A549 (cell line): ENCODE measurements at regions not wholly inside any gene's neighbourhood (a gene's known extent, or its start where the extent isn't known, plus 50 kb on each side); places are given as distances from the start of the nearest gene placed in this dataset.
"Not testable (repeated sequence)": the region's sequence is repeated elsewhere in the genome, so short reads cannot be mapped to it uniquely, and the experiment has no call there.

Experiments used
- ATAC-seq, 2 experiments: fragments of 200-7000 bp in 1 of 2; fragments of >200 bp in 1 of 2; cut with Nextera tagmentation in 1 of 2; cut with Tn5 transposase in 1 of 2; 3 replicates each; pipeline versions ENCODE4 v1.8.0 to v1.9.1; 2018 to 2020; ENCODE audit warnings: mild to moderate bottlenecking in 1 of 2, moderate library complexity in 1 of 2
- CTCF ChIA-PET: fragments of 300-600 bp; sonication (Branson Sonifier 250); formaldehyde crosslinking; extraction: SDS; loops from one replicate; lab custom pipeline; 2021; ENCODE audit warnings: antibody characterized with exemption, inconsistent platforms; lab: Yijun Ruan, JAX
- POLR2A ChIA-PET: fragments of 350-600 bp; formaldehyde crosslinking; extraction: SDS; loops from one replicate; lab custom pipeline; 2021; ENCODE audit warnings: antibody characterized with exemption, inconsistent platforms; lab: Yijun Ruan, JAX
- DNase-seq, 2 experiments: peaks; one replicate each; pipeline versions ENCODE4 v3.0.0 to v3.0.0-alpha.2; 2011 to 2016; ENCODE audit warnings: low read depth in 1 of 2, low spot score in 1 of 2
- FAIRE-seq: peaks from 2 replicates; lab custom pipeline; 2011; peaks lifted over from hg19 to GRCh38; lab: Jason Lieb, UNC
- H3K27ac ChIP-seq, 2 experiments: fragments of >200 bp; sonication (Bioruptor Twin); formaldehyde crosslinking; 3 replicates each; pipeline ENCODE4 v1.5.1; 2016 to 2017
- H3K4me1 ChIP-seq: fragments of >200 bp; sonication (Bioruptor Twin); formaldehyde crosslinking; 3 replicates; pipeline ENCODE4 v1.6.1; 2016
- H3K4me2 ChIP-seq: fragments of >200 bp; sonication (Bioruptor Twin); formaldehyde crosslinking; 3 replicates; pipeline ENCODE4 v1.6.1; 2016
- H3K4me3 ChIP-seq: fragments of >200 bp; sonication (Bioruptor Twin); formaldehyde crosslinking; 3 replicates; pipeline ENCODE4 v1.5.1; 2016
- H3K9me3 ChIP-seq: fragments of >200 bp; sonication (Bioruptor Twin); formaldehyde crosslinking; 3 replicates; pipeline ENCODE4 v1.6.1; 2016
- BHLHE40 ChIP-seq: IDR thresholded peaks from 2 replicates; pipeline ENCODE4 v1.6.1; 2012; ENCODE audit warnings: low read depth, low read length, inconsistent platforms
- CBX2 ChIP-seq: fragments of 200-600 bp; sonication (generic); IDR thresholded peaks from 2 replicates; pipeline ENCODE4 v1.6.1; 2016; ENCODE audit warnings: low read depth, mild to moderate bottlenecking, borderline replicate concordance
- CBX8 ChIP-seq: fragments of 200-600 bp; sonication (generic); IDR thresholded peaks from 2 replicates; pipeline ENCODE4 v1.6.1; 2016
- CEBPB ChIP-seq, 2 experiments: fragments of >200 bp in 1 of 2; sonication (Bioruptor Twin) in 1 of 2; formaldehyde crosslinking in 1 of 2; IDR thresholded peaks; 2 replicates each; pipeline ENCODE4 v1.6.1; 2012 to 2016
- CHD2 ChIP-seq: fragments of 150-350 bp; IDR thresholded peaks from 2 replicates; pipeline ENCODE4 v1.6.1; 2014; ENCODE audit warnings: low read length; ENCODE audit not compliant: partially characterized antibody
- CHD4 ChIP-seq: fragments of 200-600 bp; sonication (generic); IDR thresholded peaks from 2 replicates; pipeline ENCODE4 v1.6.1; 2016; ENCODE audit warnings: antibody characterized with exemption, mild to moderate bottlenecking, borderline replicate concordance
- E2F6 ChIP-seq: IDR thresholded peaks from 2 replicates; pipeline ENCODE4 v1.6.1; 2012; ENCODE audit warnings: low read depth, borderline replicate concordance
- EP300 ChIP-seq, 2 experiments: fragments of >200 bp; sonication (Bioruptor Twin); formaldehyde crosslinking; IDR thresholded peaks; 2 replicates in 1 of 2; 3 replicates in 1 of 2; pipeline ENCODE4 v1.6.1; 2016 to 2017
- FOXS1 ChIP-seq: fragments of 250-450 bp; sonication (Bioruptor Pico); IDR thresholded peaks from 2 replicates; pipeline ENCODE4 v1.5.0; 2020; ENCODE audit warnings: mild to moderate bottlenecking, moderate library complexity
- GATA3 ChIP-seq: IDR thresholded peaks from 2 replicates; pipeline ENCODE4 v1.6.1; 2012; ENCODE audit warnings: borderline replicate concordance
- HDAC2 ChIP-seq: fragments of 200-600 bp; sonication (generic); IDR thresholded peaks from 2 replicates; pipeline ENCODE4 v1.6.1; 2016
- HES2 ChIP-seq: fragments of >200 bp; sonication (Bioruptor Twin); formaldehyde crosslinking; IDR thresholded peaks from 2 replicates; pipeline ENCODE4 v1.6.1; 2016
- HEYL ChIP-seq: fragments of 250-450 bp; sonication (Bioruptor Pico); IDR thresholded peaks from 2 replicates; pipeline ENCODE4 v1.8.0; 2021; ENCODE audit warnings: mild to moderate bottlenecking, moderate library complexity
- HMGXB4 ChIP-seq: fragments of 250-450 bp; sonication (Bioruptor Pico); IDR thresholded peaks from 2 replicates; pipeline ENCODE4 v1.5.0; 2021; ENCODE audit warnings: mild to moderate bottlenecking, moderate library complexity, borderline replicate concordance
- HOXB13 ChIP-seq: fragments of 250-450 bp; sonication (Bioruptor Pico); IDR thresholded peaks from 2 replicates; pipeline ENCODE4 v1.5.0; 2020; ENCODE audit warnings: low read depth, mild to moderate bottlenecking, moderate library complexity
- JUN ChIP-seq, 2 experiments: fragments of >200 bp; sonication (Bioruptor Twin); formaldehyde crosslinking; IDR thresholded peaks; 2 replicates in 1 of 2; 3 replicates in 1 of 2; pipeline ENCODE4 v1.6.1; 2016 to 2017
- KDM5A ChIP-seq: fragments of 200-600 bp; sonication (generic); IDR thresholded peaks from 2 replicates; pipeline ENCODE4 v1.6.1; 2016; ENCODE audit warnings: antibody characterized with exemption, mild to moderate bottlenecking
- MAFK ChIP-seq: fragments of 450-650 bp; IDR thresholded peaks from 2 replicates; pipeline ENCODE4 v1.6.1; 2014; ENCODE audit not compliant: partially characterized antibody
- MAX ChIP-seq: IDR thresholded peaks from 2 replicates; pipeline ENCODE4 v1.6.1; 2012
- MAZ ChIP-seq: fragments of 150-350 bp; IDR thresholded peaks from 2 replicates; pipeline ENCODE4 v1.6.1; 2014; ENCODE audit warnings: antibody characterized with exemption, low read depth, low read length, borderline replicate concordance
- NR3C1 ChIP-seq: fragments of >200 bp; sonication (Bioruptor Twin); formaldehyde crosslinking; IDR thresholded peaks from 3 replicates; pipeline ENCODE4 v1.6.1; 2017
- POLR2A ChIP-seq: IDR thresholded peaks from 2 replicates; pipeline ENCODE4 v1.6.1; 2012; ENCODE audit warnings: mild to moderate bottlenecking, low read length
- POLR2AphosphoS2 ChIP-seq: conservative IDR thresholded peaks from 2 replicates; pipeline ENCODE4 v1.6.1; 2012; ENCODE audit warnings: low read length, improper control_type of control experiment, inconsistent platforms
- RNF2 ChIP-seq: fragments of 200-600 bp; sonication (generic); IDR thresholded peaks from 2 replicates; pipeline ENCODE4 v1.6.1; 2016; ENCODE audit warnings: low read depth, mild to moderate bottlenecking, antibody characterized with exemption, moderate library complexity, borderline replicate concordance
- SMC3 ChIP-seq: fragments of >200 bp; sonication (Bioruptor Twin); formaldehyde crosslinking; IDR thresholded peaks from 3 replicates; pipeline ENCODE4 v1.6.1; 2018; ENCODE audit warnings: inconsistent platforms
- ZSCAN20 ChIP-seq: fragments of 250-450 bp; sonication (Bioruptor Pico); IDR thresholded peaks from 2 replicates; pipeline ENCODE4 v1.8.0; 2022; ENCODE audit warnings: mild to moderate bottlenecking, moderate library complexity
- WGBS: methylation state at CpG from one replicate; pipeline ENCODE4 v1.1.6; 2017; ENCODE audit errors: missing lambda C conversion rate; 5-methylcytosine and 5-hydroxymethylcytosine counted together

- no peak for TF ChIP-seq GATA3
- TF ChIP-seq EP300 (IDR thresholded peaks at IDR 0.05), result no peak
- no peak for TF ChIP-seq CHD2
- TF ChIP-seq FOXS1 (CRISPR knock-in tag), result no peak
- TF ChIP-seq BHLHE40, result no peak
- TF ChIP-seq, all 56 proteins: peak for 0
These were observed 68.9 kb upstream of the TBXT start (continued) for GRCh38 chr6:166236596-166236995.

- POLR2A ChIA-PET, result no interaction called here
- no peak for DNase-seq
- H3K4me3 ChIP-seq, result no peak overlapping the region
- CTCF ChIA-PET, result interaction anchor here (0.9 kb wide), 1 partner anchor 18 kb away, joined by 3 read pairs; no protein-coding TSS in a partner anchor
- no peak overlapping the region for H3K27ac ChIP-seq
- WGBS, result 61% methylated on average over 17 of the region's 17 CpGs
- H3K4me2 ChIP-seq, result no peak overlapping the region
- FAIRE-seq, result no peak
- H3K9me3 ChIP-seq, result no peaks in the 10 kb centered on the region
- no peak for TF ChIP-seq POLR2AphosphoS2
- TF ChIP-seq CEBPB (IDR thresholded peaks at IDR 0.05), result no peak
- TF ChIP-seq KDM5A, result no peak
- TF ChIP-seq JUN (IDR thresholded peaks at IDR 0.05), result no peak
- no peak for TF ChIP-seq SMC3
- no peak for TF ChIP-seq HDAC2
- no peak for TF ChIP-seq HEYL (CRISPR knock-in tag)
- TF ChIP-seq BHLHE40, result no peak
- no peak for TF ChIP-seq CBX2
- no peak for TF ChIP-seq CHD4
- ATAC-seq, result no peak; a peak in 2 of 6 replicates
- H3K4me1 ChIP-seq, result no peaks in the 10 kb centered on the region
These were observed 68.1 kb upstream of the TBXT start for GRCh38 chr6:166235666-166236292.

GRCh38 chr6:166231181-166231580 is 63.5 kb upstream of the TBXT start:
- H3K4me3 ChIP-seq, ATAC-seq, H3K4me1 ChIP-seq, POLR2A ChIA-PET, DNase-seq, H3K27ac ChIP-seq, H3K4me2 ChIP-seq, H3K9me3 ChIP-seq, FAIRE-seq: not testable (repeated sequence)
- CTCF ChIA-PET, result interaction anchor here (0.7 kb wide), 1 partner anchor 147 kb away, joined by 4 read pairs; no protein-coding TSS in a partner anchor
- 60% methylated on average over 2 of the region's 2 CpGs for WGBS

- no peak for TF ChIP-seq E2F6
- TF ChIP-seq EP300 (IDR thresholded peaks at IDR 0.05), result no peak
- no peak for TF ChIP-seq CBX8
- no peak for TF ChIP-seq ZSCAN20 (CRISPR knock-in tag)
- no peak for TF ChIP-seq CBX2
- TF ChIP-seq POLR2A, result no peak
- no peak for TF ChIP-seq HOXB13 (CRISPR knock-in tag)
- TF ChIP-seq SMC3, result no peak
- TF ChIP-seq HEYL (CRISPR knock-in tag), result no peak
- no peak for TF ChIP-seq MAFK
- TF ChIP-seq MAX, result no peak
- no peak for TF ChIP-seq MAZ
- no peak for TF ChIP-seq KDM5A
- TF ChIP-seq HES2, result no peak
- TF ChIP-seq FOXS1 (CRISPR knock-in tag), result no peak
- no peak for TF ChIP-seq RNF2
- no peak for TF ChIP-seq HMGXB4 (CRISPR knock-in tag)
- no peak for TF ChIP-seq NR3C1
- ATAC-seq, result no peak
- FAIRE-seq, result no peak
These were observed 61.3 kb upstream of the TBXT start for GRCh38 chr6:166228839-166229528.

More at GRCh38 chr6:166228839-166229528, 61.3 kb upstream of the TBXT start:
- POLR2A ChIA-PET, result no interaction called here
- Histone ChIP-seq H3K4me3 (no peak overlapping the region), H3K9me3 (no peaks in the 10 kb centered on the region), H3K4me1 (no peaks in the 10 kb centered on the region), H3K4me2 (no peak overlapping the region), H3K27ac (no peak overlapping the region)
- DNase-seq, result no peak
- 43% methylated on average over 13 of the region's 16 CpGs for WGBS
- CTCF ChIA-PET, result interaction anchor here (1.3 kb wide), 1 partner anchor 13 kb away, joined by 4 read pairs; no protein-coding TSS in a partner anchor
